Peyer's patch (tissue), 4 donors: ENCODE measurements at regions not wholly inside any gene's neighbourhood (a gene's known extent, or its start where the extent isn't known, plus 50 kb on each side); places are given as distances from the start of the nearest gene placed in this dataset.

Experiments used
- CTCF ChIP-seq, 6 experiments: fragments of 450-650 bp in 4 of 6; fragments of 200-600 bp in 2 of 6; sonication (generic) in 1 of 6; IDR thresholded peaks; one replicate each; pipeline ENCODE4 v1.5.1; 2017 to 2019; ENCODE audit warnings: antibody characterized with exemption in 6 of 6, mild to moderate bottlenecking in 3 of 6, moderate library complexity in 1 of 6
- POLR2A ChIP-seq, 2 donors: fragments of 450-650 bp; IDR thresholded peaks; one replicate each; pipeline ENCODE4 v1.5.1; 2017; ENCODE audit warnings: antibody characterized with exemption in 2 of 2, mild to moderate bottlenecking in 2 of 2, moderate library complexity in 2 of 2

- TF ChIP-seq POLR2A (IDR thresholded peaks at IDR 0.05) (no peak), CTCF (IDR thresholded peaks at IDR 0.05) (no peak)
Observed at GRCh38 chr13:46949211-46949610, 52.4 kb upstream of the HTR2A start.
